PC-3 (cell line): ENCODE measurements at regions not wholly inside any gene's neighbourhood (a gene's known extent, or its start where the extent isn't known, plus 50 kb on each side); places are given as distances from the start of the nearest gene placed in this dataset.

Experiments used
- EZH2 ChIP-seq: fragments of 300-600 bp; sonication (generic); IDR thresholded peaks from one replicate; pipeline ENCODE4 v1.6.1; 2017; ENCODE audit warnings: antibody characterized with exemption, mild to moderate bottlenecking, low read length; ENCODE audit not compliant: unreplicated experiment
- TF ChIP-seq, protein P1 (sequence below): fragments of 300-600 bp; sonication (generic); conservative IDR thresholded peaks from 2 replicates; pipeline ENCODE4 v1.5.1; 2017; ENCODE audit warnings: antibody characterized with exemption, low read depth, mild to moderate bottlenecking, low read length

DNA sequence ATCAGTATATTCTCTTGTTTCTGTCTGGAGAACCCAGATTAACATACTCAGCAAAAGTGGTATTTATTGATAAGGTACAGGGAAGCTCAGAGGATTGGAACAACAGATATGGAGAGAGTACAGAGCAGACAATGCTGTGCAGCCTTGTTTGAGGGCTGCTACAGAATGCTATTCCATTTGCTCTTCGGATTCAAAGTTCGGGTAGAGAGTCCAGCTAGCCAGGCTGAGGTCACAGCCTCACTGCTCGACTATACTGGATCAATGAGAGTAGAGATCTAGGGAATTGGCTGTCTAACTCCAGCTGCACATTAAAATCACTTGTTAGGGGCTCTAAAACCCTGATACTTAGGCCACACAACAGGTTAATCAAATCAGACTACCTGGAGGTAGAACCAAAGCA is 200.1 kb upstream of the BTBD3 start:
- no peak for TF ChIP-seq EZH2
- TF ChIP-seq, protein P1, sequence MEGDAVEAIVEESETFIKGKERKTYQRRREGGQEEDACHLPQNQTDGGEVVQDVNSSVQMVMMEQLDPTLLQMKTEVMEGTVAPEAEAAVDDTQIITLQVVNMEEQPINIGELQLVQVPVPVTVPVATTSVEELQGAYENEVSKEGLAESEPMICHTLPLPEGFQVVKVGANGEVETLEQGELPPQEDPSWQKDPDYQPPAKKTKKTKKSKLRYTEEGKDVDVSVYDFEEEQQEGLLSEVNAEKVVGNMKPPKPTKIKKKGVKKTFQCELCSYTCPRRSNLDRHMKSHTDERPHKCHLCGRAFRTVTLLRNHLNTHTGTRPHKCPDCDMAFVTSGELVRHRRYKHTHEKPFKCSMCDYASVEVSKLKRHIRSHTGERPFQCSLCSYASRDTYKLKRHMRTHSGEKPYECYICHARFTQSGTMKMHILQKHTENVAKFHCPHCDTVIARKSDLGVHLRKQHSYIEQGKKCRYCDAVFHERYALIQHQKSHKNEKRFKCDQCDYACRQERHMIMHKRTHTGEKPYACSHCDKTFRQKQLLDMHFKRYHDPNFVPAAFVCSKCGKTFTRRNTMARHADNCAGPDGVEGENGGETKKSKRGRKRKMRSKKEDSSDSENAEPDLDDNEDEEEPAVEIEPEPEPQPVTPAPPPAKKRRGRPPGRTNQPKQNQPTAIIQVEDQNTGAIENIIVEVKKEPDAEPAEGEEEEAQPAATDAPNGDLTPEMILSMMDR: no peak
